NCI-H510A (cell line): ENCODE measurements at regions not wholly inside any gene's neighbourhood (a gene's known extent, or its start where the extent isn't known, plus 50 kb on each side); places are given as distances from the start of the nearest gene placed in this dataset.

ENCODE experiments used
- DNase-seq: peaks from one replicate; lab custom pipeline; 2025; lab: John Stamatoyannopoulos, UW

GRCh38 chr4:36494016-36494415, 212.6 kb downstream of the DTHD1 start:
- no peak for DNase-seq

- DNase-seq, result no peak
Measured at GRCh38 chr4:36494747-36495146, 213.3 kb downstream of the DTHD1 start.

GRCh38 chr4:36502350-36502749, 220.9 kb downstream of the DTHD1 start:
- no peak for DNase-seq

- no peak for DNase-seq
Measured at GRCh38 chr4:36508394-36508793, 227.0 kb downstream of the DTHD1 start.

GRCh38 chr4:36509845-36510244, 228.4 kb downstream of the DTHD1 start:
- no peak for DNase-seq

- no peak for DNase-seq
Measured at GRCh38 chr4:36511785-36512184, 230.4 kb downstream of the DTHD1 start.

- DNase-seq, result no peak
Measured at GRCh38 chr4:36516522-36517095, 235.2 kb downstream of the DTHD1 start.

GRCh38 chr4:36523182-36523581, 241.8 kb downstream of the DTHD1 start:
- DNase-seq, result no peak

GRCh38 chr4:36532670-36533379, 251.4 kb downstream of the DTHD1 start:
- no peak for DNase-seq

- no peak for DNase-seq
Measured at GRCh38 chr4:36533944-36534343, 252.5 kb downstream of the DTHD1 start.

GRCh38 chr4:36547383-36547782, 266.0 kb downstream of the DTHD1 start:
- no peak for DNase-seq

- no peak for DNase-seq
Measured at GRCh38 chr4:36549252-36549651, 267.8 kb downstream of the DTHD1 start.

GRCh38 chr4:36549992-36550391, 268.6 kb downstream of the DTHD1 start:
- DNase-seq, result no peak

GRCh38 chr4:36551697-36552214, 270.3 kb downstream of the DTHD1 start:
- DNase-seq, result no peak

GRCh38 chr4:36553029-36553428, 271.6 kb downstream of the DTHD1 start:
- DNase-seq, result no peak

GRCh38 chr4:36553453-36553852, 272.0 kb downstream of the DTHD1 start:
- DNase-seq, result no peak

- DNase-seq, result no peak
Measured at GRCh38 chr4:36556984-36557383, 275.6 kb downstream of the DTHD1 start.

- DNase-seq, result no peak
Measured at GRCh38 chr4:36568575-36568974, 287.2 kb downstream of the DTHD1 start.

GRCh38 chr4:36573441-36573840, 292.0 kb downstream of the DTHD1 start:
- DNase-seq, result no peak

- no peak for DNase-seq
Measured at GRCh38 chr4:36574816-36575215, 293.4 kb downstream of the DTHD1 start.

GRCh38 chr4:36582198-36582597, 300.8 kb downstream of the DTHD1 start:
- DNase-seq, result no peak

GRCh38 chr4:36587909-36588472, 306.6 kb downstream of the DTHD1 start:
- DNase-seq, result no peak

- no peak for DNase-seq
Measured at GRCh38 chr4:36590343-36590742, 308.9 kb downstream of the DTHD1 start.
